Right lobe of liver (tissue), 4 donors: ENCODE measurements at regions not wholly inside any gene's neighbourhood (a gene's known extent, or its start where the extent isn't known, plus 50 kb on each side); places are given as distances from the start of the nearest gene placed in this dataset.

Experiments used
- POLR2A ChIP-seq: fragments of 450-650 bp; IDR thresholded peaks from one replicate; pipeline ENCODE4 v1.6.1; 2017; ENCODE audit warnings: antibody characterized with exemption, mild to moderate bottlenecking
- TF ChIP-seq, protein P1 (sequence below), 4 donors: fragments of 200-600 bp in 3 of 4; fragments of 450-650 bp in 1 of 4; IDR thresholded peaks; one replicate each; pipeline versions ENCODE4 v1.5.1 to v1.8.0; 2016 to 2022; ENCODE audit warnings: antibody characterized with exemption in 4 of 4, mild to moderate bottlenecking in 2 of 4
- donor health status: DM: no; HTN: no; CAD: no.
- donor health status: DM: no; HTN: no; CAD: no.
- donor health status: DM: no; HTN: yes; CAD: no.

DNA sequence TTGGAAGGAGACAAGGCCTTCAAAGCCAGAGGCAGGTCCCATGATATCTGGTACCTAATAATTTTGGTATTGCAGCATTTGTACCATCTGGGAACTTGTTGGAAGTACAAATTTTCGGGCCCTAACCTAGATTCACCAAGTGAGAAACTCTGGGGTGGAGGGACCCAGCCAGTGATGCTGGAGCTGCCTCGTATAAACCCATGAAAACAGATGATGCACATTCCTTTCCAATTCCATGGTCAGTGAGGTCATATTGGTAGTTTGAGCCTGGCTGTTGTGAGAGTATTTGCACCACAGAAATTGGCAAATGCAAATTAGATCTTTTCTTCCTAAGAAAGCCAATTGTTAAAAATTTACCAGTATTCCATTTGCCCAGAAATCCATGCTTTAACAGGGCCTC is 269.6 kb upstream of the PLXNA2 start:
- TF ChIP-seq, protein P1, sequence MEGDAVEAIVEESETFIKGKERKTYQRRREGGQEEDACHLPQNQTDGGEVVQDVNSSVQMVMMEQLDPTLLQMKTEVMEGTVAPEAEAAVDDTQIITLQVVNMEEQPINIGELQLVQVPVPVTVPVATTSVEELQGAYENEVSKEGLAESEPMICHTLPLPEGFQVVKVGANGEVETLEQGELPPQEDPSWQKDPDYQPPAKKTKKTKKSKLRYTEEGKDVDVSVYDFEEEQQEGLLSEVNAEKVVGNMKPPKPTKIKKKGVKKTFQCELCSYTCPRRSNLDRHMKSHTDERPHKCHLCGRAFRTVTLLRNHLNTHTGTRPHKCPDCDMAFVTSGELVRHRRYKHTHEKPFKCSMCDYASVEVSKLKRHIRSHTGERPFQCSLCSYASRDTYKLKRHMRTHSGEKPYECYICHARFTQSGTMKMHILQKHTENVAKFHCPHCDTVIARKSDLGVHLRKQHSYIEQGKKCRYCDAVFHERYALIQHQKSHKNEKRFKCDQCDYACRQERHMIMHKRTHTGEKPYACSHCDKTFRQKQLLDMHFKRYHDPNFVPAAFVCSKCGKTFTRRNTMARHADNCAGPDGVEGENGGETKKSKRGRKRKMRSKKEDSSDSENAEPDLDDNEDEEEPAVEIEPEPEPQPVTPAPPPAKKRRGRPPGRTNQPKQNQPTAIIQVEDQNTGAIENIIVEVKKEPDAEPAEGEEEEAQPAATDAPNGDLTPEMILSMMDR (IDR thresholded peaks at IDR 0.05), result no peak
- TF ChIP-seq POLR2A, result no peak
